Activated CD8-positive, alpha-beta T cell treated with anti-CD3 and anti-CD28 coated beads, Interleukin-2, amount 10 ng/mL, durations not matched to agents 7 days and 5 days (primary cell): ENCODE measurements at regions not wholly inside any gene's neighbourhood (a gene's known extent, or its start where the extent isn't known, plus 50 kb on each side); places are given as distances from the start of the nearest gene placed in this dataset.

ENCODE experiments used
- ATAC-seq: fragments of 150-1000 bp; cut with Tn5 transposase; one replicate; pipeline ENCODE4 v1.10.0; 2021; ENCODE audit warnings: moderate library complexity
- CTCF ChIA-PET: fragments of 350-600 bp; sonication (Branson Sonifier 250); formaldehyde crosslinking; loops from one replicate; lab custom pipeline; 2021; ENCODE audit warnings: antibody characterized with exemption; lab: Charles Lee
- POLR2A ChIA-PET: fragments of 350-600 bp; sonication (Branson Sonifier 250); formaldehyde crosslinking; loops from one replicate; lab custom pipeline; 2021; ENCODE audit warnings: antibody characterized with exemption; lab: Charles Lee
- DNase-seq: peaks from one replicate; pipeline ENCODE4 v3.0.0-alpha.2; 2020
- H3K27ac Mint-ChIP-seq: one replicate; pipeline ENCODE4 v1.8.0; 2021; ENCODE audit warnings: mild to moderate bottlenecking, mixed read lengths
- H3K27me3 Mint-ChIP-seq: one replicate; pipeline ENCODE4 v1.8.0; 2021; ENCODE audit warnings: low read depth, mixed read lengths
- H3K36me3 Mint-ChIP-seq: one replicate; pipeline ENCODE4 v1.8.0; 2021; ENCODE audit warnings: low read depth, mixed read lengths
- H3K4me1 Mint-ChIP-seq: one replicate; pipeline ENCODE4 v1.8.0; 2021; ENCODE audit warnings: low read depth, mixed read lengths
- H3K4me3 Mint-ChIP-seq: one replicate; pipeline ENCODE4 v1.8.0; 2021; ENCODE audit warnings: mild to moderate bottlenecking, mixed read lengths
- H3K9me3 Mint-ChIP-seq: one replicate; pipeline ENCODE4 v1.8.0; 2022; ENCODE audit warnings: mixed read lengths; ENCODE audit not compliant: insufficient read depth

- no peak for DNase-seq
- no peak overlapping the region for H3K27ac Mint-ChIP-seq
- no peaks in the 10 kb centered on the region for H3K27me3 Mint-ChIP-seq
- H3K4me1 Mint-ChIP-seq: no peaks in the 10 kb centered on the region
- no peaks in the 10 kb centered on the region for H3K9me3 Mint-ChIP-seq
- POLR2A ChIA-PET: no interaction called here
- H3K36me3 Mint-ChIP-seq: no peaks in the 10 kb centered on the region
- ATAC-seq: no peak
- CTCF ChIA-PET: no interaction called here
- no peak overlapping the region for H3K4me3 Mint-ChIP-seq
Observed at GRCh38 chr10:131693766-131694165, 207.0 kb upstream of the PPP2R2D start.

GRCh38 chr10:131694168-131694780 lies 206.5 kb upstream of the PPP2R2D start:
- Mint-ChIP-seq H3K36me3 (no peaks in the 10 kb centered on the region), H3K4me3 (no peak overlapping the region), H3K27me3 (no peaks in the 10 kb centered on the region), H3K4me1 (no peaks in the 10 kb centered on the region), H3K27ac (no peak overlapping the region), H3K9me3 (no peaks in the 10 kb centered on the region)
- POLR2A ChIA-PET: no interaction called here
- CTCF ChIA-PET: no interaction called here
- DNase-seq (no peak), ATAC-seq (no peak)

GRCh38 chr10:131694781-131695495 lies 205.9 kb upstream of the PPP2R2D start:
- ChIA-PET POLR2A (no interaction called here), CTCF (no interaction called here)
- ATAC-seq: no peak
- H3K27me3 Mint-ChIP-seq: no peaks in the 10 kb centered on the region
- H3K27ac Mint-ChIP-seq: no peak overlapping the region
- no peak for DNase-seq
- no peaks in the 10 kb centered on the region for H3K4me1 Mint-ChIP-seq
- H3K9me3 Mint-ChIP-seq: no peaks in the 10 kb centered on the region
- no peak overlapping the region for H3K4me3 Mint-ChIP-seq
- H3K36me3 Mint-ChIP-seq: no peaks in the 10 kb centered on the region

GRCh38 chr10:131695496-131696165 lies 205.2 kb upstream of the PPP2R2D start:
- Mint-ChIP-seq H3K4me3 (no peak overlapping the region), H3K9me3 (no peaks in the 10 kb centered on the region), H3K4me1 (no peaks in the 10 kb centered on the region), H3K36me3 (no peaks in the 10 kb centered on the region), H3K27ac (no peak overlapping the region), H3K27me3 (no peaks in the 10 kb centered on the region)
- ATAC-seq (no peak), DNase-seq (no peak)
- CTCF ChIA-PET: no interaction called here
- POLR2A ChIA-PET: no interaction called here

GRCh38 chr10:131697476-131698128 lies 203.2 kb upstream of the PPP2R2D start:
- no peaks in the 10 kb centered on the region for H3K27me3 Mint-ChIP-seq
- H3K4me3 Mint-ChIP-seq: no peak overlapping the region
- POLR2A ChIA-PET: no interaction called here
- H3K36me3 Mint-ChIP-seq: no peaks in the 10 kb centered on the region
- ATAC-seq (no peak), DNase-seq (no peak)
- CTCF ChIA-PET: no interaction called here
- H3K9me3 Mint-ChIP-seq: no peaks in the 10 kb centered on the region
- H3K27ac Mint-ChIP-seq: no peak overlapping the region
- H3K4me1 Mint-ChIP-seq: no peaks in the 10 kb centered on the region

- no peaks in the 10 kb centered on the region for H3K27me3 Mint-ChIP-seq
- CTCF ChIA-PET: no interaction called here
- ATAC-seq (no peak), DNase-seq (no peak)
- no peak overlapping the region for H3K27ac Mint-ChIP-seq
- H3K4me3 Mint-ChIP-seq: no peak overlapping the region
- POLR2A ChIA-PET: no interaction called here
- H3K9me3 Mint-ChIP-seq: no peaks in the 10 kb centered on the region
- H3K4me1 Mint-ChIP-seq: no peaks in the 10 kb centered on the region
- H3K36me3 Mint-ChIP-seq: no peaks in the 10 kb centered on the region
Observed at GRCh38 chr10:131698232-131698631, 202.6 kb upstream of the PPP2R2D start.

GRCh38 chr10:131698986-131699385 lies 201.8 kb upstream of the PPP2R2D start:
- no peaks in the 10 kb centered on the region for H3K27me3 Mint-ChIP-seq
- ATAC-seq: no peak
- no peak for DNase-seq
- POLR2A ChIA-PET: no interaction called here
- H3K36me3 Mint-ChIP-seq: no peaks in the 10 kb centered on the region
- H3K4me1 Mint-ChIP-seq: no peaks in the 10 kb centered on the region
- H3K9me3 Mint-ChIP-seq: no peaks in the 10 kb centered on the region
- H3K4me3 Mint-ChIP-seq: no peak overlapping the region
- CTCF ChIA-PET: no interaction called here
- no peak overlapping the region for H3K27ac Mint-ChIP-seq

- H3K4me1 Mint-ChIP-seq: no peaks in the 10 kb centered on the region
- POLR2A ChIA-PET: no interaction called here
- no peaks in the 10 kb centered on the region for H3K27me3 Mint-ChIP-seq
- no peaks in the 10 kb centered on the region for H3K36me3 Mint-ChIP-seq
- CTCF ChIA-PET: no interaction called here
- ATAC-seq: no peak
- DNase-seq: no peak
- H3K4me3 Mint-ChIP-seq: no peak overlapping the region
- H3K27ac Mint-ChIP-seq: no peak overlapping the region
- H3K9me3 Mint-ChIP-seq: no peaks in the 10 kb centered on the region
Observed at GRCh38 chr10:131700032-131700431, 200.8 kb upstream of the PPP2R2D start.

GRCh38 chr10:131700506-131700905 lies 200.3 kb upstream of the PPP2R2D start:
- H3K4me3 Mint-ChIP-seq: no peak overlapping the region
- no peaks in the 10 kb centered on the region for H3K9me3 Mint-ChIP-seq
- POLR2A ChIA-PET: no interaction called here
- ATAC-seq (no peak), DNase-seq (no peak)
- H3K27ac Mint-ChIP-seq: no peak overlapping the region
- CTCF ChIA-PET: no interaction called here
- H3K4me1 Mint-ChIP-seq: no peaks in the 10 kb centered on the region
- H3K27me3 Mint-ChIP-seq: no peaks in the 10 kb centered on the region
- no peaks in the 10 kb centered on the region for H3K36me3 Mint-ChIP-seq

- CTCF ChIA-PET: no interaction called here
- Mint-ChIP-seq H3K27ac (no peak overlapping the region), H3K4me1 (no peaks in the 10 kb centered on the region), H3K27me3 (no peaks in the 10 kb centered on the region), H3K36me3 (no peaks in the 10 kb centered on the region), H3K4me3 (no peak overlapping the region), H3K9me3 (no peaks in the 10 kb centered on the region)
- POLR2A ChIA-PET: no interaction called here
- no peak for DNase-seq
- ATAC-seq: no peak
Observed at GRCh38 chr10:131701131-131701947, 199.5 kb upstream of the PPP2R2D start.

GRCh38 chr10:131702531-131703356 lies 198.1 kb upstream of the PPP2R2D start:
- Mint-ChIP-seq H3K4me1 (no peaks in the 10 kb centered on the region), H3K4me3 (no peak overlapping the region), H3K9me3 (peaks cover 13% of the 10 kb centered on the region), H3K27me3 (no peaks in the 10 kb centered on the region), H3K36me3 (no peaks in the 10 kb centered on the region), H3K27ac (no peak overlapping the region)
- DNase-seq (no peak), ATAC-seq (no peak)
- ChIA-PET CTCF (no interaction called here), POLR2A (no interaction called here)
